ENCODE measurements at regions not wholly inside any gene's neighbourhood (a gene's known extent, or its start where the extent isn't known, plus 50 kb on each side); places are given as distances from the start of the nearest gene placed in this dataset.

GRCh38 chr11:28860893-28861292 lies 752.7 kb downstream of the METTL15 start:
- DNase-seq (ENCODE audit: low spot score) = no peak
- no peak for TF ChIP-seq CTCF (IDR thresholded peaks at IDR 0.05)
- ATAC-seq (ENCODE audit: low FRiP score) = no peak

- no peak for ATAC-seq (ENCODE audit: low FRiP score)
- no peak for TF ChIP-seq CTCF (IDR thresholded peaks at IDR 0.05)
- DNase-seq (ENCODE audit: low spot score) = no peak
These were observed 749.9 kb downstream of the METTL15 start for GRCh38 chr11:28858076-28858475.

GRCh38 chr11:28849053-28849452 lies 740.9 kb downstream of the METTL15 start:
- DNase-seq (ENCODE audit: low spot score) = no peak
- ATAC-seq (ENCODE audit: low FRiP score) = no peak
- no peak for TF ChIP-seq CTCF (IDR thresholded peaks at IDR 0.05)

GRCh38 chr11:28842716-28843115 lies 734.5 kb downstream of the METTL15 start:
- DNase-seq (ENCODE audit: low spot score) (no peak), ATAC-seq (ENCODE audit: low FRiP score) (no peak)
- no peak for TF ChIP-seq CTCF (IDR thresholded peaks at IDR 0.05)

- ATAC-seq (ENCODE audit: low FRiP score) (no peak), DNase-seq (ENCODE audit: low spot score) (no peak)
- no peak for TF ChIP-seq CTCF (IDR thresholded peaks at IDR 0.05)
These were observed 730.6 kb downstream of the METTL15 start for GRCh38 chr11:28838741-28839140.

- DNase-seq (ENCODE audit: low spot score) = no peak
- no peak for TF ChIP-seq CTCF (IDR thresholded peaks at IDR 0.05)
These were observed 729.4 kb downstream of the METTL15 start for GRCh38 chr11:28837599-28837998.

GRCh38 chr11:28836285-28837081 lies 728.3 kb downstream of the METTL15 start:
- no peak for TF ChIP-seq CTCF (IDR thresholded peaks at IDR 0.05)
- no peak for DNase-seq (ENCODE audit: low spot score)
- peak; percentile 52 for ATAC-seq (ENCODE audit: low FRiP score)

More at GRCh38 chr11:28837599-28837998, 729.4 kb downstream of the METTL15 start:
- no peak for ATAC-seq (ENCODE audit: low FRiP score)

Measured in omental fat pad (tissue), 3 donors.